ENCODE measurements at regions not wholly inside any gene's neighbourhood (a gene's known extent, or its start where the extent isn't known, plus 50 kb on each side); places are given as distances from the start of the nearest gene placed in this dataset.
"Not testable (repeated sequence)": the region's sequence is repeated elsewhere in the genome, so short reads cannot be mapped to it uniquely, and the experiment has no call there.

- DNase-seq: peak; percentile 80
Observed at GRCh38 chr2:8378016-8378810, 303.6 kb upstream of the ID2 start.

- no peak for DNase-seq
Observed at GRCh38 chr2:8379128-8379527, 302.7 kb upstream of the ID2 start.

- DNase-seq: no peak
Observed at GRCh38 chr2:8379549-8379948, 302.3 kb upstream of the ID2 start.

GRCh38 chr2:8380026-8380425, 301.8 kb upstream of the ID2 start:
- no peak for DNase-seq

- DNase-seq: no peak
Observed at GRCh38 chr2:8380566-8380965, 301.3 kb upstream of the ID2 start.

GRCh38 chr2:8382485-8382884, 299.4 kb upstream of the ID2 start:
- DNase-seq: no peak

- DNase-seq: not testable (repeated sequence)
Observed at GRCh38 chr2:8386748-8387147, 295.1 kb upstream of the ID2 start.

GRCh38 chr2:8388781-8389180, 293.1 kb upstream of the ID2 start:
- DNase-seq: no peak

- no peak for DNase-seq
Observed at GRCh38 chr2:8389431-8390108, 292.3 kb upstream of the ID2 start.

GRCh38 chr2:8391126-8391525, 290.7 kb upstream of the ID2 start:
- no peak for DNase-seq

- no peak for DNase-seq
Observed at GRCh38 chr2:8391584-8391983, 290.3 kb upstream of the ID2 start.

GRCh38 chr2:8392098-8392866, 289.6 kb upstream of the ID2 start:
- DNase-seq: no peak

- no peak for DNase-seq
Observed at GRCh38 chr2:8393506-8393905, 288.4 kb upstream of the ID2 start.

- DNase-seq: no peak
Observed at GRCh38 chr2:8394131-8394530, 287.7 kb upstream of the ID2 start.

GRCh38 chr2:8394569-8395359, 287.1 kb upstream of the ID2 start:
- DNase-seq: no peak

GRCh38 chr2:8395718-8396117, 286.1 kb upstream of the ID2 start:
- no peak for DNase-seq

GRCh38 chr2:8398040-8398668, 283.7 kb upstream of the ID2 start:
- no peak for DNase-seq

- DNase-seq: no peak
Observed at GRCh38 chr2:8399731-8400130, 282.1 kb upstream of the ID2 start.

GRCh38 chr2:8400196-8400595, 281.7 kb upstream of the ID2 start:
- DNase-seq: no peak

GRCh38 chr2:8402222-8402621, 279.6 kb upstream of the ID2 start:
- no peak for DNase-seq

GRCh38 chr2:8403876-8404275, 278.0 kb upstream of the ID2 start:
- no peak for DNase-seq

- DNase-seq: no peak
Observed at GRCh38 chr2:8405334-8405733, 276.5 kb upstream of the ID2 start.

GRCh38 chr2:8406271-8406670, 275.6 kb upstream of the ID2 start:
- DNase-seq: no peak

Measured in NCI-H187 treated with DMSO at 0.1 percent for 48 hours (cell line).